Neutrophil (primary cell): ENCODE measurements at regions not wholly inside any gene's neighbourhood (a gene's known extent, or its start where the extent isn't known, plus 50 kb on each side); places are given as distances from the start of the nearest gene placed in this dataset.

Experiments used
- H3K27ac ChIP-seq: fragments of 200-600 bp; sonication (generic); 2 replicates; pipeline ENCODE4 v1.5.1; 2016; ENCODE audit warnings: mild to moderate bottlenecking, moderate library complexity
- H3K27me3 ChIP-seq: fragments of 200-600 bp; sonication (generic); 2 replicates; pipeline ENCODE4 v1.6.0; 2016; ENCODE audit warnings: mild to moderate bottlenecking
- H3K36me3 ChIP-seq: fragments of 200-600 bp; sonication (generic); 2 replicates; pipeline ENCODE4 v1.5.1; 2017
- H3K4me1 ChIP-seq, 2 experiments: fragments of 200-600 bp in 1 of 2; sonication (generic) in 1 of 2; 1 replicate in 1 of 2; 2 replicates in 1 of 2; pipeline versions ENCODE4 v1.5.1 to v1.6.1; 2013 to 2016; ENCODE audit warnings: low read depth in 1 of 2, low read length in 1 of 2, mild to moderate bottlenecking in 1 of 2, moderate library complexity in 1 of 2; ENCODE audit not compliant: control insufficient read depth in 1 of 2, insufficient read depth in 1 of 2
- H3K4me3 ChIP-seq, 2 experiments: fragments of 200-600 bp in 1 of 2; sonication (generic) in 1 of 2; 1 replicate in 1 of 2; 2 replicates in 1 of 2; pipeline ENCODE4 v1.5.1; 2013 to 2016; ENCODE audit warnings: low read depth in 1 of 2, low read length in 1 of 2, mild to moderate bottlenecking in 1 of 2, moderate library complexity in 1 of 2
- H3K9me3 ChIP-seq: fragments of 200-600 bp; sonication (generic); 2 replicates; pipeline ENCODE4 v1.5.1; 2016
- TF ChIP-seq, protein P1 (sequence below): fragments of 200-600 bp; sonication (generic); IDR thresholded peaks from 2 replicates; pipeline ENCODE4 v1.5.1; 2016; ENCODE audit warnings: antibody characterized with exemption

GRCh38 chr3:193814166-193814892 lies 221.3 kb downstream of the OPA1 start:
- Histone ChIP-seq H3K9me3 (no peaks in the 10 kb centered on the region), H3K36me3 (no peaks in the 10 kb centered on the region), H3K27me3 (no peaks in the 10 kb centered on the region), H3K27ac (no peak overlapping the region), H3K4me3 (no peak overlapping the region), H3K4me1 (no peaks in the 10 kb centered on the region)
- TF ChIP-seq, protein P1, sequence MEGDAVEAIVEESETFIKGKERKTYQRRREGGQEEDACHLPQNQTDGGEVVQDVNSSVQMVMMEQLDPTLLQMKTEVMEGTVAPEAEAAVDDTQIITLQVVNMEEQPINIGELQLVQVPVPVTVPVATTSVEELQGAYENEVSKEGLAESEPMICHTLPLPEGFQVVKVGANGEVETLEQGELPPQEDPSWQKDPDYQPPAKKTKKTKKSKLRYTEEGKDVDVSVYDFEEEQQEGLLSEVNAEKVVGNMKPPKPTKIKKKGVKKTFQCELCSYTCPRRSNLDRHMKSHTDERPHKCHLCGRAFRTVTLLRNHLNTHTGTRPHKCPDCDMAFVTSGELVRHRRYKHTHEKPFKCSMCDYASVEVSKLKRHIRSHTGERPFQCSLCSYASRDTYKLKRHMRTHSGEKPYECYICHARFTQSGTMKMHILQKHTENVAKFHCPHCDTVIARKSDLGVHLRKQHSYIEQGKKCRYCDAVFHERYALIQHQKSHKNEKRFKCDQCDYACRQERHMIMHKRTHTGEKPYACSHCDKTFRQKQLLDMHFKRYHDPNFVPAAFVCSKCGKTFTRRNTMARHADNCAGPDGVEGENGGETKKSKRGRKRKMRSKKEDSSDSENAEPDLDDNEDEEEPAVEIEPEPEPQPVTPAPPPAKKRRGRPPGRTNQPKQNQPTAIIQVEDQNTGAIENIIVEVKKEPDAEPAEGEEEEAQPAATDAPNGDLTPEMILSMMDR, result no peak

DNA sequence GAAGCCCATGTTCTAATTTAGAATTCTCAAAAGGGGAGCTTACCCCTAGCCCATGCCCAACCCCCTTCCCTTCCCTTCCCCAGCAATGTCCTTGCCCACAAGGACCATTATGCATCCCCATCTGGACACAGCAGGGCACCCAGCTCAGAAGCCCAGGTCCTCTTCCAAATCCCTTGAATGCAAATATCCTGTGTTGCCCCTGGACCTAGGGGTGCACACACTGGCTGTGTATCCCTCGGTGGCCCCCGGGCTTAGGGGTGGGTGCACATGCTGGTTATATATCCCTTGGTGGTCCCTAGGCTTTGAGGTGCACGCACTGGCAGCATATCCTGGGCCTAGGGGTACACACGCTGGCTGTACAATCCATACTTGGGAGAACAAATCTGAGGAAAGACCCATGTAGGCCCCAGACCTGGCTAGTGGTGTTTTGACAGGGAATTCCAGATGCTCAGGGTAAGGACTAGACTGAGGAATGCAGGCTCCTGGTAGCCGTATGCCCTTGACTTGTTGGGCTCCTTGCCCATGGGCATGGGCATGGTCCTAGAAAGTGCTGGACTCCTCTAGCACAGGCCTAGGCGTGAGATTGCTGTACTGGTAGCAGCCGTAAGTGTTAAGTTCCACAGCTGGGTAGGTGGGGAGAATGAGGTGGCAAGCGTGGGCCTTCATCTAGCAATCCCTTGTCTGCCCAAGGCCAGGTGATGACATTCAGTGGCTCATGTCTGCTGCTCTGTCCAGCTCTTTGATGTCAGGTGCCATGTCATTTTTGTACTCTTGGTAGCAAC lies 222.4 kb downstream of the OPA1 start:
- no peaks in the 10 kb centered on the region for H3K9me3 ChIP-seq
- H3K27ac ChIP-seq, result no peak overlapping the region
- H3K27me3 ChIP-seq, result no peaks in the 10 kb centered on the region
- TF ChIP-seq, protein P1, result no peak
- no peaks in the 10 kb centered on the region for H3K4me1 ChIP-seq
- no peaks in the 10 kb centered on the region for H3K36me3 ChIP-seq
- no peak overlapping the region for H3K4me3 ChIP-seq

GRCh38 chr3:193816028-193816395 lies 223.0 kb downstream of the OPA1 start:
- H3K27me3 ChIP-seq, result no peaks in the 10 kb centered on the region
- TF ChIP-seq, protein P1, result no peak
- H3K4me1 ChIP-seq, result no peaks in the 10 kb centered on the region
- no peaks in the 10 kb centered on the region for H3K36me3 ChIP-seq
- H3K9me3 ChIP-seq, result no peaks in the 10 kb centered on the region
- H3K4me3 ChIP-seq, result no peak overlapping the region
- H3K27ac ChIP-seq, result no peak overlapping the region

DNA sequence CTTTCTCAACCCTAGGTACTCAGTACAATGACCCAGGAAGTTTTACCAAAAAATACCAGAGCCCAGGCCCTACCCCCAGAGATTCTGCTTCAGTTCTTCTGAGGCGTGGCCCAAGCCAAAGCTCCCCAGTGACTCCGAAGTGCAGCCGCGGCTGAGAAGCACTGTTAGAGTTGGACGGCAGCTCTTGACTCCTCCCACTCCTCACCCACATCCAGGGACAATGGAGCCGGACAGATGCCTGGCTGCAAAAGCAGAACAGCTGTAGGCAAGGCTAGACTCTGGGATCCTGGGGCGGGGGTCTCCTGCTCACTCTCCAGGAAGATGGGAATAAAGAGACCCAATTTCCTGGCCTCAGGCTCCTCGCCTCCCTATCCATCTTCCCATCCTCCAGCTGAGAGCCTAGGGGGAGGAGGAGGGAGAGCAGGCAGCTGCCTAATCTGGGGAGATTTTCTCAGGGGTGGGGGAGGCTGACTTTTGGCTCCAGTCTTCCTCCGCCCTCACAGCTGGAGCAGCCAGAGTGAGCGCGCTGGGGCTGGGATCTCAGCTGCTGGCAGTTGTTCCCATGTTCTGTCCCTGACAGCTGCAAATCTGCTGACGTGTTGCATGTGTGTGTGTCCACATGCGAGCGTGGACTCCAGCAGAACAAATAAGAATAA lies 223.8 kb downstream of the OPA1 start:
- no peak overlapping the region for H3K27ac ChIP-seq
- no peaks in the 10 kb centered on the region for H3K36me3 ChIP-seq
- no peaks in the 10 kb centered on the region for H3K27me3 ChIP-seq
- peaks cover 0 to 6% of the 10 kb centered on the region in 2 experiments for H3K4me1 ChIP-seq
- no peaks in the 10 kb centered on the region for H3K9me3 ChIP-seq
- no peak overlapping the region for H3K4me3 ChIP-seq
- TF ChIP-seq, protein P1, result no peak

DNA sequence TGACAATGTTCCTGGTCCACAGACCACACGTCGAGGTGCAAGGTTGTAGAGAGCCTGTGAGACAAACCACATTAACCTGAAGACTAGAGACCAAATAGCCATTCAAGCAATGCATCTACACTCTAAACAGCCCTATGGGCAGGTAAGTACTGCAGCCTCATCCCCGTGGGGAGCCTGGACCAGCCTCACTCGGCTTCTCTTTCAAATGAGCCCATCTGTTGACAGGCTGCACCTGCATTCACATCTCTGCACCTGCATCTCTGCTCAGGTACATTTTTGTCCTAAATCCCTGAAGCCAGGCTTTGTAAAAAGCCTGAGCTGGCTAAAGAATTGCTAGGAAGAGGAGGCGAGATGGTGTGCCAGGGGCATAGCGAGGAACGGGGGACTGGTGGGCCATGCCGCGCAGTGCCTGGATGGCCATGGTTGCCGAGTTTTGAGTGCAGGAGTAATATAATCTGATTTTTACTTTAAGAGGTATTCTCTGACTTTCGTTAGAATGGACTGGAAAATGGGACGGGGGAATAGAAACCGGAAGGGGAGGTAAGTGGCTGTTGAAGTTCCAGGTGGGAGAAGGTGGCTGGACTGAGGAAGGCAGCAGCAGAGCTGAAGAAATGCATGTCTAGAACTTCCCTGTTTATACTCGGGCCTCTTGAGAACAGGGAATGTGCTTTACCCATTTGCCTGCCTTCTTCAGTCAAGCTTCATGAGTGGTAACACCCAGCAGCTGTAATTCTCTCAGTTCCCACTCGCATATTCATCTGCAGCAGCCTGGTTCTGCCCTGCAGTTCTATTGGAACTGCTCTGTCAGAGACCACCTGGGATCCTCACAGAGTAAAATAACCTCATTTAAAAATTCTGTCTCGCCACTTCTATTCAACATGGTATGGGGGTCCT lies 226.4 kb downstream of the OPA1 start:
- TF ChIP-seq, protein P1, result no peak
- Histone ChIP-seq H3K4me3 (no peak overlapping the region), H3K27ac (no peak overlapping the region), H3K36me3 (no peaks in the 10 kb centered on the region), H3K27me3 (no peaks in the 10 kb centered on the region), H3K9me3 (no peaks in the 10 kb centered on the region), H3K4me1 (peaks cover 0 to 6% of the 10 kb centered on the region in 2 experiments)
